Right hindlimb (tissue), 1 donor: ENCODE measurements at regions not wholly inside any gene's neighbourhood (a gene's known extent, or its start where the extent isn't known, plus 50 kb on each side); places are given as distances from the start of the nearest gene placed in this dataset.

Experiments used
- DNase-seq: peaks from one replicate; pipeline ENCODE4 v3.0.0-alpha.2; 2018

GRCh38 chr1:216960716-216961115 is 237.5 kb upstream of the ESRRG start:
- no peak for DNase-seq

DNA sequence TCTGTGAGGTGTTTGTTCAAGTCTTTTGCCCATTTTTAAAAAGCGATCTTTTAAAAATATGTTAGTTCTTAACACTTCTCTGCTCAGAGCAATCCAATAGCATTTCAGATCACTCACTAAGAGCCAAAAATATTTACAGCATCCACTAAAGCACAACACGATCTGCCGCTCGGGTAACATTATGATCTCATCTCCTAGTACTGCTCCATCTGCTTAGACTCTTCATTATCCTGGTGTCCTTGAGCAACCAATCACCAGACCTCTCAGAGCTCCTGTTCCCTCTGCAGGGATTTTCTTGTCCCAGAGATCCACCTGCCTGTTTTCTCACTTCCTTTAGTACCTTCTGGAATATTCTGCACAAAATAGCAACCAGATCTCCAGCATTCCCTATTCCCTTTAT is 235.3 kb upstream of the ESRRG start:
- DNase-seq = no peak

DNA sequence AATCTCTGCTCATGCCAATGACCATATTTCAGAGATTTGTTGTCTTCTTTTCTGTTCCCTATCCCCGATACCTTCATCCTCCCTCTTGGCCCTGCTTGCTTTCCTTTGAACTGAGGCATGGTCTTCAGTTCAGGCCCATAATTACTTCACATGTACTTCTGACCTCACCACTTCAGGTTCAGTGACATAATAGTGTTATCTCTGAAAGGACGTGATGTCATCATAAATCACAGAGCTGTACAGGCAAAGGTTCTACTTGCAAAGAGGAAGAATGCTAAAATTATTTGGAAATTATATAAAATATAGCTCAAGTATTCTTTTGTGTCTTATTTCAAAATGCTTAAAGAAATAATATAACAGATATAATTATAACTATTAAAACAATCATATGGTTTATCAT is 230.3 kb upstream of the ESRRG start:
- DNase-seq = no peak

- DNase-seq = no peak
These were observed 229.6 kb upstream of the ESRRG start for GRCh38 chr1:216952864-216953263.

DNA sequence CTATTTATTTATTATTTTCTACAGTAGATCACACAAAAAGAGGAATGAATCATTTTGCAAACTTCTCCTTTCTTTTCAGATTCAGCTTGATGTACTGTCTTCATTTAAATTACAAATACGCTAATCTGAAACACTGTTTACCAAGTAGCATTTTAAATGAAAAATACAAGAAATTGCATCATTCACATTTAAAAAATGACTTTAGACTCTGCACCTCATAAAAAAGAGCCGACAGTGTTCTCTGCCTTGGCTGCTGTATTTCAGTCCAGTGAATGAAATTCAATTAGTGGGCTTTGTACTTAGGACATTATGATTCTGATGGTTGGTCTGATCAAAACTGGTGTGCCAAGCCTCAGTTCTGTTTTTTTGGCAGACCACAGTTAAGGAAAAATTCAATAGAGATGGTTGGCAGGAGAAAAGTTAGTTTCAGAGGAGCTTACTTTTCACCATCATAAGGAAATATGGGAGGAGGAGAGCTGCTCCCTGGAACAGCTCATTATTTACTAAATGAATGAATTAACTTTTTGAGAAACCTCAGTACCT is 222.4 kb upstream of the ESRRG start:
- no peak for DNase-seq

DNA sequence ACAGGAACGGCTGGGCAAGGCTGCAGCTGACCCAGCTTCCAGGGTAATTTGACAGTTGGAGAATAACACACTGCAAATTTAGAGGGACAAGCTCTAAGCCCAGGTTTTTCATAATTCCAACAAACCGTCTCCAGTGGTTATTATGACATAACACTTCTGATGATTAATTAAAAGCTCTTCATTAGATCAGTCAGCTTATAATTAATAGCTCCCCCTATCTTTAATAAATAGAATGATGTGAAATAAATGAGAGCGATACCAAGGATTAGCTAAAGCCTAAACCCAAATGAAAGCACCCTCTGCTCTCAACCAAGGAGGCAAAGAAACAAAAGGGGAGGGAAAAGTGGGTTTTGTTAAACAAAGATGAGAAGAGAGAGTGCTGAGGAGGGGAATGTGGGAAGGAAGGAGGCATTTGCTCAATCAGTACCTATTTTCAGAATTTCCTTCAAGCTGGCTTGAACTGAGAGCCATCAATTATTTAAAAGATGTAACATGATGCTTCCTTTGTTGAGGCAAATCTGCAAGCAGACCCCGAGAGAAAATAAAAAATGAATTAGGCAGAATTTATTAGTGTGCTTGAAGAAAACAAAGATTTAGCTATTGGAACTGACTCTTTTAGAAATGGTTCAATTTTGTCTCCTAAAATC is 221.8 kb upstream of the ESRRG start:
- no peak for DNase-seq

- no peak for DNase-seq
These were observed 214.3 kb upstream of the ESRRG start for GRCh38 chr1:216937491-216937890.

- DNase-seq = no peak
These were observed 213.6 kb upstream of the ESRRG start for GRCh38 chr1:216936779-216937178.

DNA sequence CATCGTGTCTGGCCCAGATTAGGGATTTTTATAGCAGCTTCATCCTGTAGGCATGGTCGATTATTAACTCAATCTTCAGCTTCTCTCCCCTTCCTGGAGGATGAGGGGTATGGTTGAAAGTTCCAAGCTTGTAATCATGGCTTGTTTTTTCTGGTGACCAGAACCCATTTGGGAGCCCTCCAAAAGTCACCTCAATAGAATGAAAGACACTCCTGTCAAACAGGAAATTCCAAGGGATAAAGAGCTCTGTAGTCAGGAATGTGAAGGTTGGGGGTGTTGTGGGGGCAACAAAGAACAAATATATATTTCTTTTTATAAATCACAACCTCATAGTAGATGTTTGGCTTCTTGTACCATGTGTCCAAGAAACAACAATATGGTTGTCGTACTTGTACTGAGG is 212.7 kb upstream of the ESRRG start:
- DNase-seq = no peak

DNA sequence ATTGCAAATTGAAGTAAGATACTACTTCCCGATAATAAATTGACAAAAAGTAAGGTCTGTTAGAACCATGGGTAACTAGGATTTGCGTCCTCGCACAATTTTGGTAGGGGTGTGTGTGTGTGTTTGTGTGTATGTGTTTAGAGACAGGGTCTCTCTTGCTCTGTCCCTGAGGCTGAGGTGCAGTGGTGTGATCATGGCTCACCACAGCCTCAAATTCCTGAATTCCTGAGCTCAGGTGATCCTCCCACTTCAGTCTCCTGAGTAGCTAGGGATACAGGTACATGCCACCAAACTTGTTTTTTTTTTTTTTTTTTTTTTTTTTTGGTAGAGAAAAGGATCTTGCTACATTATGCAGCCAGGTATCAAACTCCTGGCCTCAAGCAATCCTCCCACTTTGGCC is 209.2 kb upstream of the ESRRG start:
- DNase-seq = no peak

GRCh38 chr1:216929870-216930582 is 206.8 kb upstream of the ESRRG start:
- DNase-seq = no peak

DNA sequence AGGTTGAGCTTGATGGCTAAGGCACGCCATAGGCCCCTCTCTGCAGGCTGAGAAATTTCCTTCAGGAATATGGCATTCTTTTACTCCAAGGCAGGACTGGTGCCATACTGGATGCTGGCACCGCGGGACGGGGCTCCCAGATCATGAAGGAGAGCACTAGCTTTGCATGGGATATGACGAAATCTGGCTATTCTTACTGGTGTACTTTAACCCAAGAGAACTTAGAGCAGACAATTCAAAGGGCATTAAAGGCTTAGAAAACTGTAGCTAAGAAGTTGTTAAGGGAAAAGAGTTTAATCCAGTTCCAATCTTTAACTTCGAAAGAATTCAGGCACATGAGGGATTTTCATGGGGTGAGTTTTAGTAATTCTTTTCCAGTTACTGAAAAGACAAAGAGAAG is 204.4 kb upstream of the ESRRG start:
- no peak for DNase-seq

DNA sequence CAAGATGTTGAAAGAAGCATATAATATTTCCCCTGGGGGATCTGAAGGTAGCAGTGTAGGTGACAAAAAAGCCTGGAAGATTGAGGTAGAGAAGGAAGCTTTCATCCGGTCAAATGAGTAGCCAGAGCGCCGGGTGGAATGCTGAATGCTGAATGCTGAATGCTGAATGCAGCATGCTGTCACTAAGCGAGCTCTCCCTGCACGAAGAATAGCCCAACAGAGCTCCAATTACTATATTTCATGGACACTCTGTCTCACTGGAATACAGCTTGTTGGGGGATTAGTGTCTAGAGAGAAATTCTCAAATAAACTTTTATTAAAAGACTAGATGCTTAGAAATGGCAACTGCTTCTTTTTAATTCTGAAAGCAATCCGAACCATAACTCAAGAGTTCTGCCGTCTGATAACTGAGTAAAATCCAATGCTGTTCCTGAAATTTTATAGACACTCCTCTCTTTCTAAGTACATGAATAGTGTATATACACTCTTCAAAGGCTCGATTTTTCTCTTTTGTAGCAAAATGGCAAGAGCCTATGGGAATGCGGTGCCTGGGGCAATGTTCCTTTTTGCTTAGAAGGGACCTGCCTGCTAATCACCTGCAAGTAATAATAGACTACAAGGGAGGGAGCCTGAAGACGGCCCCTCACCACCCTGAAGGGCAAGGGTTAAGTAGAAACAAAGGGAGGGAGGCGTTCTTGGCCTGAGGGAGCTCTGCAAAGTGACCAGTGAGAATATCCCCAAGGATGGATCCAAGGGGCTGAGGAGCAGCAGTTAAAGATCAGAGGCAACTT is 203.7 kb upstream of the ESRRG start:
- DNase-seq = no peak

DNA sequence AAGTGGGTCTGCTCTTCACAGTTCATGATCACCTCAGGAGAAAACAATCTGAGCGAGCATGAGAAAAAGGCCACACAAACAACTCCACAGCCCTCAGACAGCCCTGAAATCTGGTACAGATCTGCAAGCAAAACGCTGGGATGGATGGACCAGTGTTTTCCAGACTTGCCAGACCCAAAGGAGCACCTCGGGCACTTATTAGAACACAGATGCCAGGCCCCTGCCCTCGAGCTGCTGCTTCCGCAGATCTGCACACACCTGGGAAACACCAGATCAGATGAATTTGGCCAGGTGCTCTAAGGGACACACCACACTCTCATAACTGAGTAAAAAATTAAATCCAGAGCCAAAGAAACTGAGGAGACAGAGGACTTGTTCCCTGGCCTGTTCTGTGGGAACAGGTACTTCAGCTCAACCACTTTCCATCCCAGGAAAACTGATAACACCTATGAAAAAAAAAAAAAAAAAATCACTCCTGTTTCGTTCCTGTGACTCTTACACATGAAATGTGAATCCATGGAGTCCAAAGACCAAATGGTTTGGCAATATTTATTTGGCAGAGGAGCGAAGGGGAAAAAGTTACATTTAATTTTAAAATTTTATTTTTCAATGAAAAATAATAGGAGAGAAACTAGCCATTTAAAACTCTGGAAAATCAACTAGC is 202.9 kb upstream of the ESRRG start:
- no peak for DNase-seq

DNA sequence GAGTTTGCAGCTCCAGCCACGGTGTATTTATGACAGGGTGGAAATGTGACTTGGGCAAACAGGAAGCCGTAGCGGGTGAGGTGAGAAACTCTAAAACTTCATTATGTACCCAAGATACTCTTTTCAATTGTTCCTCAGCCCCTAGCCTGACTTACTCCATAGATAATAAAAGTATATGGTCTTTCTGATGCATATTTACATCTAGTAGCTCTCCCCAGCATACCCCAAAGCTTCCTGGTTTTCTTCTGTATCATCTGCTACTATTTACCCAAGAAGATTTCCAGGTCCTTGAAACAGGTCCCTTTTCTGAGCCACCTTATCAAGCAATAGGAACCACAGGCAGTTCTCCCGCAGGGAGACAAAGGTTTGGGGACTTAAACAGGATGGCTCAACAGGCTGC is 201.5 kb upstream of the ESRRG start:
- no peak for DNase-seq

- DNase-seq = no peak
These were observed 200.4 kb upstream of the ESRRG start for GRCh38 chr1:216923601-216924000.

GRCh38 chr1:216922406-216922805 is 199.2 kb upstream of the ESRRG start:
- DNase-seq = no peak

- DNase-seq = no peak
These were observed 198.6 kb upstream of the ESRRG start for GRCh38 chr1:216921866-216922265.

- no peak for DNase-seq
These were observed 196.1 kb upstream of the ESRRG start for GRCh38 chr1:216919060-216919970.

DNA sequence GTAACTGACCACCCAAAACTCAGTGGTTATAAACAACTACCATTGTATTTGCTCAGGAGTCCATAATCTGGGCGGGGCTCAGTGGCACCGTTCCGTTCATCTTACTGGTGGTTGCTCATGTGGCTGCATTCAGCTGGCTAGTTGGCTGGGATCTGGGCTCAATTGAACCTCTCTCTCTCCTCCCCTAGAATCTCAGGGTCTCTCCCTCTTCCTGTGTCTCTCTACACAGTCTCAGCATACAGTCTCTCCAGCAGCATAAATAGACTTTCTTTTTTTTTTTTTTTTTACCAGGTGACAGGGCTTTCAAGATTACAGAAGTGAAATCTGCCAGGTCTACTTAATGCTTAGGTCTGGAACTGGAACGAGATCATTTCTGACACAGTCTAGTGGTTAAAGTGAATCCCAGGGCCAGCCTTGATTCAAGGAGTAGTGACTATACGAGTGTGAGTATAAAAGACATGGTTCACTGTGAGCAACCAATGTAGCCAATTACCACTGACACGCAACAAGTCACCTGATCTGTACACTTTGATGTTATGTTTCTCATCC is 193.7 kb upstream of the ESRRG start:
- DNase-seq = no peak

DNA sequence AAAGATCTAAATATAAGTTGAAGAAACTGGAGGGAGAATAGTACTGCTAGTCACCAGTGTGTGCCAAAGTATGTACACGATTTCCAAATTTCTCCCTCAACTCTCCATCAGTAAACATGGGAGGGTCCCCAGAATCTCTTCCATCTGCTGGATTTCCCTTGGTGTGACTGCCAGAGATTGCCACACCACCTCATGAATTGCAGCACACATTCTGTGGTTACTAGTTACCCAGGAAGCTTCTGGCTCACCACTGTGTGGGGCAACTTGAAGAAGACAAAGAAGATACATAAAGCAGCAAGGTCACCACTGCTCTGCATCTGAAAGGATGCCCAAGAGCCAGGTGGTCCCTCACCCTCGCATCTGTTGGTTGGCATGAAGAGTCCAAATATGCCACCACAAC is 191.7 kb upstream of the ESRRG start:
- no peak for DNase-seq

DNA sequence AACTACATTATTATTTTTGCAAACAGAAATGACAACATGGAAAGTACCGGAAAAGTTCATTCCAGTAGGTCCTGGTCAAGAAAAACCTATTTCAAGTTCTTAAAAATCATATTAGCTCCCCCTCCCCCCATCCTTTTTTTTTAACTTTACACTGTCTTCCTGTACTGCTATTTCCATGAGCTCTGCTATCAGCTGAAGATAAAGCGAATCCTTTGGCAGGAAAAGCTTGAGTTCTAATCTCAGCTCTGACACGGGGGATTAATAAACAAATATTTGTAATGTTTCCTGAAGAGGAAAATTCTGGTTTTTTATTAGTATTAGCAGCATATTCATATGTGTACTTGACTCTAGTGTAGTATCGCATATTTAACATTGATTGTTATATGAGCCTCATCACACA is 190.7 kb upstream of the ESRRG start:
- DNase-seq = no peak
